Activated B cell treated with CpG ODN at 0.5 μM for 24 hours (primary cell): ENCODE measurements at regions not wholly inside any gene's neighbourhood (a gene's known extent, or its start where the extent isn't known, plus 50 kb on each side); places are given as distances from the start of the nearest gene placed in this dataset.

Experiments used
- ATAC-seq: fragments of 200-7000 bp; cut with Tn5 transposase; one replicate; pipeline ENCODE4 v1.10.0; 2021; ENCODE audit warnings: low read depth, mild to moderate bottlenecking, moderate library complexity
- CTCF ChIA-PET: fragments of 350-600 bp; sonication (Branson Sonifier 250); formaldehyde crosslinking; loops from one replicate; lab custom pipeline; 2021; ENCODE audit warnings: antibody characterized with exemption; lab: Charles Lee
- POLR2A ChIA-PET: fragments of 350-600 bp; sonication (Branson Sonifier 250); formaldehyde crosslinking; loops from one replicate; lab custom pipeline; 2021; ENCODE audit warnings: antibody characterized with exemption; lab: Charles Lee
- DNase-seq: peaks from one replicate; pipeline ENCODE4 v3.0.0; 2022
- H3K27ac Mint-ChIP-seq: one replicate; pipeline ENCODE4 v1.8.0; 2020; ENCODE audit warnings: mixed read lengths
- H3K27me3 Mint-ChIP-seq: one replicate; pipeline ENCODE4 v1.8.0; 2021; ENCODE audit warnings: mixed read lengths
- H3K36me3 Mint-ChIP-seq: one replicate; pipeline ENCODE4 v1.8.0; 2021; ENCODE audit warnings: low read depth, mixed read lengths
- H3K4me1 Mint-ChIP-seq: one replicate; pipeline ENCODE4 v1.8.0; 2021; ENCODE audit warnings: mixed read lengths
- H3K4me3 Mint-ChIP-seq: one replicate; pipeline ENCODE4 v1.8.0; 2020; ENCODE audit warnings: mild to moderate bottlenecking, mixed read lengths
- H3K9me3 Mint-ChIP-seq: one replicate; pipeline ENCODE4 v1.8.0; 2020; ENCODE audit warnings: mixed read lengths
- CTCF ChIP-seq: fragments of 200-600 bp; IDR thresholded peaks from one replicate; pipeline ENCODE4 v1.8.0; 2022; ENCODE audit warnings: antibody characterized with exemption, mild to moderate bottlenecking
- intact Hi-C: fragments of 100-400 bp; cut with micrococcal nuclease; formaldehyde crosslinking; loops from one replicate; pipeline ENCODE4 v1.15.1; 2024

- no peak for TF ChIP-seq CTCF
- Mint-ChIP-seq H3K27me3 (no peaks in the 10 kb centered on the region), H3K4me1 (no peaks in the 10 kb centered on the region), H3K4me3 (no peak overlapping the region), H3K27ac (no peak overlapping the region), H3K36me3 (no peaks in the 10 kb centered on the region), H3K9me3 (no peaks in the 10 kb centered on the region)
- ChIA-PET CTCF (no interaction called here), POLR2A (no interaction called here)
- intact Hi-C loops, result no loop called here
- no peak for DNase-seq
- ATAC-seq, result no peak
These were observed 781.6 kb upstream of the PHF14 start for GRCh38 chr7:10192074-10192473.

GRCh38 chr7:10205696-10206095, 768.0 kb upstream of the PHF14 start:
- intact Hi-C loops, result no loop called here
- CTCF ChIA-PET, result no interaction called here
- no peaks in the 10 kb centered on the region for H3K4me1 Mint-ChIP-seq

GRCh38 chr7:10210000-10210399, 763.7 kb upstream of the PHF14 start:
- DNase-seq (no peak), ATAC-seq (no peak)
- no peak for TF ChIP-seq CTCF
- H3K36me3 Mint-ChIP-seq, result no peaks in the 10 kb centered on the region
- ChIA-PET POLR2A (no interaction called here), CTCF (no interaction called here)
- no peaks in the 10 kb centered on the region for H3K4me1 Mint-ChIP-seq
- H3K4me3 Mint-ChIP-seq, result no peak overlapping the region
- peaks cover 6% of the 10 kb centered on the region for H3K9me3 Mint-ChIP-seq
- no peaks in the 10 kb centered on the region for H3K27me3 Mint-ChIP-seq
- H3K27ac Mint-ChIP-seq, result no peak overlapping the region
- intact Hi-C loops, result no loop called here

More at GRCh38 chr7:10205696-10206095, 768.0 kb upstream of the PHF14 start:
- Mint-ChIP-seq H3K36me3 (no peaks in the 10 kb centered on the region), H3K9me3 (no peaks in the 10 kb centered on the region), H3K27me3 (no peaks in the 10 kb centered on the region), H3K4me3 (no peak overlapping the region), H3K27ac (no peak overlapping the region)
- ATAC-seq (no peak), DNase-seq (no peak)
- POLR2A ChIA-PET, result no interaction called here
- no peak for TF ChIP-seq CTCF

- Mint-ChIP-seq H3K9me3 (peaks cover 6% of the 10 kb centered on the region), H3K4me3 (no peak overlapping the region), H3K4me1 (no peaks in the 10 kb centered on the region), H3K27ac (no peak overlapping the region), H3K36me3 (no peaks in the 10 kb centered on the region), H3K27me3 (no peaks in the 10 kb centered on the region)
- ChIA-PET CTCF (no interaction called here), POLR2A (no interaction called here)
- DNase-seq, result no peak
- TF ChIP-seq CTCF, result no peak
- no peak for ATAC-seq
- intact Hi-C loops, result no loop called here
These were observed 762.7 kb upstream of the PHF14 start for GRCh38 chr7:10211016-10211415.

- DNase-seq (no peak), ATAC-seq (no peak)
- POLR2A ChIA-PET, result no interaction called here
- CTCF ChIA-PET, result no interaction called here
- Mint-ChIP-seq H3K36me3 (no peaks in the 10 kb centered on the region), H3K4me3 (no peak overlapping the region), H3K4me1 (no peaks in the 10 kb centered on the region), H3K27me3 (no peaks in the 10 kb centered on the region), H3K9me3 (peaks cover 6% of the 10 kb centered on the region), H3K27ac (no peak overlapping the region)
- TF ChIP-seq CTCF, result no peak
- intact Hi-C loops, result no loop called here
These were observed 761.8 kb upstream of the PHF14 start for GRCh38 chr7:10211861-10212260.
